ENCODE measurements at regions not wholly inside any gene's neighbourhood (a gene's known extent, or its start where the extent isn't known, plus 50 kb on each side); places are given as distances from the start of the nearest gene placed in this dataset.
"Not testable (repeated sequence)": the region's sequence is repeated elsewhere in the genome, so short reads cannot be mapped to it uniquely, and the experiment has no call there.

DNA sequence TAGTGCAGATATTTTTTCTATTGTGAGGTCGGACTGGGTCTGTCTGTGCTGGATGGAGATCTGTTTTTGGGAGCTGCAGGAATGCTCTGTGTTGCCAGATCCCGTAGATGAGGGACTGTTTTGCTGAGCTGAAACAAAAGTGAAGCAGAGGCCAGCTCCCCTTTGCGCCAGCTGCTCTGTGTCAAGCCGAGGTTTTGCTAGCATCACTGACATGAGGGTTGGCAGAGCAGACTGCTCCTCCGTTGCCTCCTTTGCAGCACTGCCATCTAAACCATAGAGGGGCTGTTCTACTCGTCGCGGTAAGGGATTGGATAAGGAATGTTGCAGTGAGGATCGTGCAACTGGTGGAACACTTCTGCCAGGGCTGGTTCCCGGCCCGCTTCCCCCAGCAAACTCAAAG, 215.9 kb upstream of the CCL2 start:
- not testable (repeated sequence) for TF ChIP-seq POLR2A (IDR thresholded peaks at IDR 0.05; ENCODE audit: low read depth, low read length); RCOR1 (IDR thresholded peaks at IDR 0.05; ENCODE audit: insufficient replicate concordance, low read length); MXI1 (IDR thresholded peaks at IDR 0.05; ENCODE audit: borderline replicate concordance, low read depth, low read length); RFX5 (IDR thresholded peaks at IDR 0.05; ENCODE audit: low read depth, low read length); RAD21 (IDR thresholded peaks at IDR 0.05; ENCODE audit: low read length); BHLHE40 (IDR thresholded peaks at IDR 0.05; ENCODE audit: low read depth, low read length); CEBPB (IDR thresholded peaks at IDR 0.05; ENCODE audit: low read depth, low read length); MAZ (IDR thresholded peaks at IDR 0.05; ENCODE audit: borderline replicate concordance, low read depth, low read length); MAFK (IDR thresholded peaks at IDR 0.05; ENCODE audit: low read depth, low read length)
- TF ChIP-seq, protein P1, sequence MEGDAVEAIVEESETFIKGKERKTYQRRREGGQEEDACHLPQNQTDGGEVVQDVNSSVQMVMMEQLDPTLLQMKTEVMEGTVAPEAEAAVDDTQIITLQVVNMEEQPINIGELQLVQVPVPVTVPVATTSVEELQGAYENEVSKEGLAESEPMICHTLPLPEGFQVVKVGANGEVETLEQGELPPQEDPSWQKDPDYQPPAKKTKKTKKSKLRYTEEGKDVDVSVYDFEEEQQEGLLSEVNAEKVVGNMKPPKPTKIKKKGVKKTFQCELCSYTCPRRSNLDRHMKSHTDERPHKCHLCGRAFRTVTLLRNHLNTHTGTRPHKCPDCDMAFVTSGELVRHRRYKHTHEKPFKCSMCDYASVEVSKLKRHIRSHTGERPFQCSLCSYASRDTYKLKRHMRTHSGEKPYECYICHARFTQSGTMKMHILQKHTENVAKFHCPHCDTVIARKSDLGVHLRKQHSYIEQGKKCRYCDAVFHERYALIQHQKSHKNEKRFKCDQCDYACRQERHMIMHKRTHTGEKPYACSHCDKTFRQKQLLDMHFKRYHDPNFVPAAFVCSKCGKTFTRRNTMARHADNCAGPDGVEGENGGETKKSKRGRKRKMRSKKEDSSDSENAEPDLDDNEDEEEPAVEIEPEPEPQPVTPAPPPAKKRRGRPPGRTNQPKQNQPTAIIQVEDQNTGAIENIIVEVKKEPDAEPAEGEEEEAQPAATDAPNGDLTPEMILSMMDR (conservative IDR thresholded peaks at IDR 0.05; ENCODE audit: low read depth, low read length), result not testable (repeated sequence)
- TF ChIP-seq, protein P2, sequence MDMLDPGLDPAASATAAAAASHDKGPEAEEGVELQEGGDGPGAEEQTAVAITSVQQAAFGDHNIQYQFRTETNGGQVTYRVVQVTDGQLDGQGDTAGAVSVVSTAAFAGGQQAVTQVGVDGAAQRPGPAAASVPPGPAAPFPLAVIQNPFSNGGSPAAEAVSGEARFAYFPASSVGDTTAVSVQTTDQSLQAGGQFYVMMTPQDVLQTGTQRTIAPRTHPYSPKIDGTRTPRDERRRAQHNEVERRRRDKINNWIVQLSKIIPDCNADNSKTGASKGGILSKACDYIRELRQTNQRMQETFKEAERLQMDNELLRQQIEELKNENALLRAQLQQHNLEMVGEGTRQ (IDR thresholded peaks at IDR 0.05; ENCODE audit: low read depth, low read length), result not testable (repeated sequence)
- TF ChIP-seq, protein P3, sequence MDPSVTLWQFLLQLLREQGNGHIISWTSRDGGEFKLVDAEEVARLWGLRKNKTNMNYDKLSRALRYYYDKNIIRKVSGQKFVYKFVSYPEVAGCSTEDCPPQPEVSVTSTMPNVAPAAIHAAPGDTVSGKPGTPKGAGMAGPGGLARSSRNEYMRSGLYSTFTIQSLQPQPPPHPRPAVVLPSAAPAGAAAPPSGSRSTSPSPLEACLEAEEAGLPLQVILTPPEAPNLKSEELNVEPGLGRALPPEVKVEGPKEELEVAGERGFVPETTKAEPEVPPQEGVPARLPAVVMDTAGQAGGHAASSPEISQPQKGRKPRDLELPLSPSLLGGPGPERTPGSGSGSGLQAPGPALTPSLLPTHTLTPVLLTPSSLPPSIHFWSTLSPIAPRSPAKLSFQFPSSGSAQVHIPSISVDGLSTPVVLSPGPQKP (IDR thresholded peaks at IDR 0.05; ENCODE audit: borderline replicate concordance, low read depth, low read length), result not testable (repeated sequence)

All from IMR-90 (cell line).